ENCODE measurements at regions not wholly inside any gene's neighbourhood (a gene's known extent, or its start where the extent isn't known, plus 50 kb on each side); places are given as distances from the start of the nearest gene placed in this dataset.

DNA sequence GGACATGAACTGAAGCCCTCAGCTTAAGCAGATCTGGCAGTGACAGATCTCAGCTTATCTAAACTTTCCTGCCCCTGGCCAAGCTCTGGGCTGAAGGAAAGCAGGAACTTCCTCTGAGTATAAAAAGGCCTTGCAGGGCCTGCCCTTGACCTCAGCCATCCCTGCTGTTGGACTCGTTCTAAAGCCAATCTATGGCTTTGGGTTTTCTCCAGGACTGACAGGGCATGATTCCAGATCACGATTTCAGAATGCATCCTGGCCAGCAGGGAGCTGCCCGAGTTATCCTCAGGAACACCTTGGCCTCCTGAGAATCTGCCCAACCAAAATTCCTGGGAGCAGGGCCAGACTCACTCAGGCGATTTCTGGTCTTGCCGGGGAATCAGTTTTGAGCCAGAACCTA lies 502.7 kb downstream of the TLE4 start:
- TF ChIP-seq, protein P1, sequence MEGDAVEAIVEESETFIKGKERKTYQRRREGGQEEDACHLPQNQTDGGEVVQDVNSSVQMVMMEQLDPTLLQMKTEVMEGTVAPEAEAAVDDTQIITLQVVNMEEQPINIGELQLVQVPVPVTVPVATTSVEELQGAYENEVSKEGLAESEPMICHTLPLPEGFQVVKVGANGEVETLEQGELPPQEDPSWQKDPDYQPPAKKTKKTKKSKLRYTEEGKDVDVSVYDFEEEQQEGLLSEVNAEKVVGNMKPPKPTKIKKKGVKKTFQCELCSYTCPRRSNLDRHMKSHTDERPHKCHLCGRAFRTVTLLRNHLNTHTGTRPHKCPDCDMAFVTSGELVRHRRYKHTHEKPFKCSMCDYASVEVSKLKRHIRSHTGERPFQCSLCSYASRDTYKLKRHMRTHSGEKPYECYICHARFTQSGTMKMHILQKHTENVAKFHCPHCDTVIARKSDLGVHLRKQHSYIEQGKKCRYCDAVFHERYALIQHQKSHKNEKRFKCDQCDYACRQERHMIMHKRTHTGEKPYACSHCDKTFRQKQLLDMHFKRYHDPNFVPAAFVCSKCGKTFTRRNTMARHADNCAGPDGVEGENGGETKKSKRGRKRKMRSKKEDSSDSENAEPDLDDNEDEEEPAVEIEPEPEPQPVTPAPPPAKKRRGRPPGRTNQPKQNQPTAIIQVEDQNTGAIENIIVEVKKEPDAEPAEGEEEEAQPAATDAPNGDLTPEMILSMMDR (IDR thresholded peaks at IDR 0.05; ENCODE audit: poor library complexity) = no peak
- no peak for TF ChIP-seq EZH2 (IDR thresholded peaks at IDR 0.05; ENCODE audit: borderline replicate concordance)
- no peak for TF ChIP-seq EZH2phosphoT487 (IDR thresholded peaks at IDR 0.05; ENCODE audit: low read depth, severe bottlenecking, unreplicated experiment)

Data from hepatocyte (in vitro differentiated cells).